CMK (cell line): ENCODE measurements at regions not wholly inside any gene's neighbourhood (a gene's known extent, or its start where the extent isn't known, plus 50 kb on each side); places are given as distances from the start of the nearest gene placed in this dataset.

ENCODE experiments used
- DNase-seq: peaks from one replicate; pipeline ENCODE4 v3.0.0-alpha.2; 2010; ENCODE audit warnings: low read depth

GRCh38 chr10:90328896-90329295 lies 528.9 kb downstream of the HTR7 start:
- no peak for DNase-seq

DNA sequence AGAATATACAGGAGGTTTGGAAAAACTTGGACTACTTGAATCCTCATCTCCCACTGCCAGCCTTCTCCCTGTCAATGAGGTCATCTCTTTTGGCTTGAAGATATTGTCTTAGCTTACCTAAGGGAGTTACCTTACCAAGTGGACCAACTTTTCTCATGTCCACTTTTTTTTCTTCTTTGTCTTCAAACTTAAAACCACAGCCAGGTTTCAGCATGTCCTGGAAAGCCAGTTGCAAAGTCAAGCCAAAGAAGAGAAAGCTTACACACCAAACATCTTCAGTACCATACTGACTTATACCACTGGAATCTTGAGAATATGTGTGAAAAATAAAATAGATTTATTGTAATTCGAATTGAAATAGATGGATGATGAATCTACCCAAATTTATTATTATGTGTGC lies 520.5 kb downstream of the HTR7 start:
- no peak for DNase-seq

DNA sequence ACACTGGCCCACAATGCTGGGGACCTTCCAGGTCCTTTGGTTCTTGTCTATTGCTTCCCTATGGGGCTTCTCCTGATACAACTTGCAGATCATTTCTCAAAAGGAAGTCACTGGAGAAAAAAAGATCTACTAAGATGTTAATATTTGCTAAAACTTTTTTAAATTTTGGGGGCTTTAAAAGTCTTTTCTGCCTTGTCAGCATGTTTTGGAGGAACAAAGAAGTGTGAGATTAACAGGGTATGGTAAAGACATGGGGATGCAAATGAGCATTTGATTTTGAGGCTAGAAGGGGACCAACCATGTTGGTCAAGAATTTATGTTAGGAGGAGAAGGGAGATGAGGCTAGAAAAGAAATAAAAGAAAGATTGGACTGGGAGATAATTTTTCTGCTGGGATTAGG lies 515.4 kb downstream of the HTR7 start:
- DNase-seq: no peak

DNA sequence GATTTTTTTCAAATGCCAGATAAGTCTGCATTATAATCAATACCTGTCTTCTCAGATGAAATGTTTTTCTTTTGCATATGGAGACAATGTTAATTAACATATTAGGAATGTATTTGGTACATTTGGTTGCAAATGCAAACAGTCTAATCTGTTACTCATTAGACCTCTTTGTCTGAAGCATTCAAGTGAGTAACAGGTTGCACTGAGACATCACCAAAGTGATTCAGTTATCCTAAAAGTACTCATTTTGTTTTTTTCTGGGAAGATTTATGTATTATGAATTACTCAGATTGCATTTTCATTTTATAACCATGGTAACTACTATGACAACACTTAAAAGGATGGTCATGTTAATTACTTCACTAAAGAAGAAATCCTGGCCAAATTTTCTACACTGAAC lies 513.6 kb downstream of the HTR7 start:
- no peak for DNase-seq

DNA sequence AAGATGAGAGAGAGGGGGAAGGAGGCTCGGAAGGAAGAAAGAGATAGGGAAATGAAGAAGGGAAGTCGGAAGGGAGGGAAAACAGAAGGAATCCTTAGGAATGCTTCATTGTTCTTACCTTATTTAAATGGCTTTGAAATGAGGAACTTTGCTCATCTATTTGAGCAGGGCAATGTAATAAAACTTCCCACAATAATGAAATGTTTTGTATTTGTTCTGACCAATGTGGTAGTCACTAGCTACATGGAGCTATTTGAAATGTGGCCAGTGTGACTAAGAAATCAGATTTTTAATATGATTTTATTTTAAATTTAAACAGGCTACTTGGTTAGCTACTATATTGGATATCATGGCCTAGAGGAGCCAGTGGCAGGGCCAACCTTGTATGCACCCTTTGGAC lies 510.6 kb downstream of the HTR7 start:
- no peak for DNase-seq

- DNase-seq: no peak
Measured at GRCh38 chr10:90350122-90350521, 507.7 kb downstream of the HTR7 start.

GRCh38 chr10:90352288-90352687 lies 505.6 kb downstream of the HTR7 start:
- DNase-seq: no peak

DNA sequence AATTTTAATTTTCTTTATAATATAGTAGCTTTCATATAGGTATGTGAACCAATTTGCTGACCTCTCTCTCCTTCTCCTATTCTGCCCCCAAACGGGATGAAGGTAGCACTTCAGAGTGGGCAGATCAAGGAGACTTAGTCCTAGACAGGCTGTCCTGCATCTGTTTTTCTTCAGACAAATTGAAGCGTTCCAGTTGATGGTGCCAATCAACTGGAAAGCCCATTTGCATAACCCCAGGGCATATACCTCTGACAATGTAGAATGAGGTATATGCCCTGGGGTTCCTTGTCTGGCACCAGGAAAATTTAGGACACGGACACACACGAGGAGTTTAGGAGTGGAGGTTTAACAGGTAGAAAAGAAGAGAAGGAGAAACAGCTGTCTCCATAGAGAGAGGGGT lies 502.9 kb downstream of the HTR7 start:
- no peak for DNase-seq

GRCh38 chr10:90363799-90364483 lies 493.9 kb downstream of the HTR7 start:
- DNase-seq: no peak

DNA sequence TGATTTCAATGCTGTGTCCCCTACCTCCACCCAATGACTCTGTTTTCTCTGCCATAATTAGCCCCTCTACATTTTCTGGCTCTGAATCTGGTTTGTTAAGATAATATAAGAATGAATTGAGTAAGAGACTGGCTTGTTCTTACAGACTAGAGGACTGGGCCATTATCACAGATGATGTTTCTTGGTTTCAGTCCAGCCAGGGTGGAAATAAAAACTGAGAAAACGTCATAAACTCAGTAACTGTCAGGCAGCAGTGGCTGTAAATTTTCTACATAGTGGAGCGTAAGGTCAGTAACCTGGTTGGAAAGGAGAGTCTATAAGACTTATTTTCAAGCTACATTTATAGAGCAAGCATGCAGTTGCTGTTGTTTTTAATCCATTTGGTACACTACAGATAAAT lies 485.4 kb downstream of the HTR7 start:
- DNase-seq: no peak

GRCh38 chr10:90373911-90374310 lies 483.9 kb downstream of the HTR7 start:
- DNase-seq: no peak

DNA sequence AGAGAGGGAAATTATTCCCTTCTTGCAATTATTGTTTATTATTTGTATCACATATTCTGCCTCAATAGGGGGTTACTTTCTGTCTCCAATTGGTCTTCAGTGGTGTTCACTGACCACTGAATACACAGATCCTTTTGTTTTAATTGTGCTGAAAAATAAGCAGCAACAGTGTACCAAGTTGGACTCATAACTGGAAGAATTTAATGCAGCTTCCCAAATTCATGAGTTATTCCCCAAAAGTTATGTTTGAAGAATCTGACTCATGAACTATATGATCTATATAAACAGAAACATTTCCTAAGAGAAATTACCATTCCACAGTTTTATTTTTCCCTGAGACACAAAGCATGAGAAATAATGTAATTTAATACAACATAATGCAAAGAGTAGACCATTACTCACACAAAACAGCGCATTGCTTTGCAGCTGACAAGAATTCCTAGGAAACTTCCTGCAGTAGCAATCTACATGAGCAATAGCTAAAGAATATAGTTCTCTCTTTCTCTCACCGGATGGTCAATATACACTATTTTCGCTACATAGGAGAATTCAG lies 479.2 kb downstream of the HTR7 start:
- no peak for DNase-seq

DNA sequence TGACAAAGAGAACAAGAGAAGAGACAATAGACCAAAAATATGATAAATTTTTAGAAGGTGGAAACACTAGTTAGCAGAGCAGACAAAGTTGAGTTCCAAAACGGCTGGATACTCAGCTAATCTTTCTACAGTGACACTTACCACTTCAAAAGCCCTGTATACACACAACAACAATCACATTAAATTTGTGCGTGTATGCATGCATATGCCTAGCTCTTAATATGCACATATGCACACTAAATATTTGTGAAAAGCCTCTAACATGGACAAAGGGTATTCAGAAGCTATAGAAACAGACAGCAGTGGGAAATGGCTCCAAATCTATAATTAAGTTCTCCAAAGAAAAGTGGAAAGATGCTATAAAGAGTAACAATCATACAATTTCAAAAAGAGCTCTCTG lies 476.4 kb downstream of the HTR7 start:
- DNase-seq: no peak

DNA sequence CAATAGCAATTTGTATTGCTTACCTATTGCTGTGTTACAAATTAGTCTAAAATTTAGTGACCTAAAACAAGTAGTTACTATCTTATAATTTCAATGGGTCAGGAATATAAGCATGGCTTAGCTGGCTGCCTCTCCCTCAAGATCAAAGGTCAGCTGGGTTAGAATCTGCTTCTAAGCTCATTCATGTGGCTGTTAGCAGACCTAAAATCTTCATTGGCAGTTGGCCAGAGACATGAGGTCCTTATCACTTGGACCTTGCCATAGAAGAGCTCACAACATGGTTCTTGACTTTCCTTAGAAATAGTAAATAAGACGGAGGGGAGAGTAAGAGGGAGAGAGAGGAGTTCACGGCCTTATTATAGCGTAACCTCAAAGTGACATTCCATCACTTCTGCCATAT lies 468.0 kb downstream of the HTR7 start:
- no peak for DNase-seq

DNA sequence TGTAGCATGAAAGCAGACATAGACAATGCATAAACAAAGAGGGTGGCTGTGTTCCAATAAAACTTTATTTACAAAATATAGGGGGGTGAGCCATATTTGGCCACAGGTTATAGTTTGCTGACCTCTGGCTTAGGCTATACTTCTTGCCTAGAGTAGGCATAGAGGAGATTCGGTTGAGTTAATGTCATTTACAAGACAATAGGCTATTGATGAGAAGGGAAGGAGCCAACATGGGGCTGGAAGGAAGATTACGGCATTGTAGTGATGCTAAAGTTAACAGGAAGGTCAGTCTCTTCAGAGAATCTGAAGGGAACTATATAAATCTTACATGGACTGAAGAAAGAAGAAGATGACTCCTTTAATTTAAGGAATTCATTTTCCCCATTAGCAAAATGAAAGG lies 463.5 kb downstream of the HTR7 start:
- no peak for DNase-seq

DNA sequence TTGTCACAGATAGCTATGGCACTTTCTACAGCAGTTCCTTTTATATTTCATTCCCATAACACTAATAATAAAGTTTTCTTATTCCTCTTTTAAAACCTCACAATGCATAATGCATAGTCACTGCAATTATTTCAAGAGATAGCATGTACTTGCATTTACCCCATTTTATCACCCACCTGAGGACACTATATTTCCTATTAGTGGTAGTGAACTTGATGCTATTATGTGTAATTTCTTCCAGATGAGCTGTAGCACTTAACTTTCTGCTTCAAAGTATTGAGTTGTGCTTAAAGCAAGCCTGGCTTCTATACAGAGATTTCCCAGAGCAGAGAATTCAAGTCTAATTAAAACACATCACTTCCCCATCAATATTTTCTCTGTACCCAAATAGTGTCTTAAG lies 461.1 kb downstream of the HTR7 start:
- DNase-seq: no peak

DNA sequence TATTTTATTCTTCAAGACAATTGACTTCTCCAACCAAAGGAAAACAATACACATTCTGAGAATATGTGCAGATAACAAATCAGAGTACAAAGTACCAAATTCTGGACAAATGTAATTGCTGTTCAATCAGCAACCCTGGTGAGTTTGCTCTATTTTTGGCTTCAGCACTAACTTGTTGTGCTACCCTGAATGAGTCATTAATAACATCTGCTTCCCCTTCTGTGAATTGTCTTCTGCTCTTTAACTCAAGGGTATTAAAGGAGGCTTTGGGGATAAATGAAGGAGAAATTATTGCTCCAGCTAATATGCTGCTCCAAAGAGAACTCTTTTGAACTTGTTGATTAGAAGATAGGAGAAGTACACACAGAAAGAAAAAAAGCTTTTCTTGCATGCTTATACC lies 459.3 kb downstream of the HTR7 start:
- DNase-seq: no peak

DNA sequence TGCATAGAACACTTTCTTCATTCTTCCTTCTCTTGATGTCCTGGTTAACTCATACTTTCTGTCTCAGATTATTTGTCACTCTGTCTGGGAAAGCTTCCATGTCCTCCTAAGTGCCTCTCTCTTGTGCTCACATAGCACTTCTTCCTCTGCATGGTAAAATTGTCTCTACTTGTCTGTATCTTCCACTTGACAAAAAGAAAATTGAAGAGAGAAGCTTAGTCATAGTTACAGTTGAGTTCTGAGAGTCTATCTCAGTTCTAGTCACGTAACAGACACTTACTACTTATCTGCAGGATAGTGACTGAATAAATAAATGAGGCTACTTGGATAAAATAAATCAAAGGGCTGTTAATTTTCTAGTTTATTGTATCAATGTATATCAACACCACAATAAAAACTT lies 458.1 kb downstream of the HTR7 start:
- no peak for DNase-seq

DNA sequence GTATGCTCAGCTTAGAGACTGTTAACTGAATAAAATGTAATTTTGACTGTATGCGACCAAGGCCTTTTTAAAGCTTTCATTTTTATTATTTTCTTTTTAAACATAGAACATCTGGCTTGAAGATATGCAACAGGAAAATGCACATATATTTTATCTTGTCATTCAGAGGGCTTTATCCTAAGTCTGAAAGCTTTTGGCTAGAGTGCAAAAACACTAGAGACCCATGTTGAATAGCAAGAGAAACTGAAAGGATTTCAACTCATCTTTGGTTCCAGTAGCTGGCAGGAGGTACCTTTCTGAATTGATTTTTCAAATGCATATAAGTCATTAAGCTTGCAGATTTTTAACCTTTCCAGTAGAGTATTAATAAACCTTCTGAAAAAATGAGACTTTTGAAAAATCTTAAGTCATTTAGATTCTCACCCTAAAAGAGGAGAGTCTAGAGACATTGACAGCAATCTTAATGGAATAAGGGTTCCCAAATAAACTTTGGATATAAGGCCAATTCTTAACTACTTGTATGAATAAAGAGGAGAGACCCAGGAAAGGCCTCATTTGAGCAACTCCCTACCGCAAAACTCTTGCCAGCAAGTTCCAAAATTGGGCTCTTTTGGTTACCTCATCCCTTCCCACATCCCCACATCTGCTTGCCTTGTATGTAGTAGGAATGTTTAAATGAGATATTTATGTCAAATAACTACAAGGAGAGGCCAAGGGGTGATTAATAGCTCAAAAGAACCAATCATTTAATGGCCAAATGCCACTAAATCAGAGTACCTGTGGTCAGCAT lies 454.4 kb downstream of the HTR7 start:
- no peak for DNase-seq

GRCh38 chr10:90407131-90407530 lies 450.7 kb downstream of the HTR7 start:
- DNase-seq: no peak

DNA sequence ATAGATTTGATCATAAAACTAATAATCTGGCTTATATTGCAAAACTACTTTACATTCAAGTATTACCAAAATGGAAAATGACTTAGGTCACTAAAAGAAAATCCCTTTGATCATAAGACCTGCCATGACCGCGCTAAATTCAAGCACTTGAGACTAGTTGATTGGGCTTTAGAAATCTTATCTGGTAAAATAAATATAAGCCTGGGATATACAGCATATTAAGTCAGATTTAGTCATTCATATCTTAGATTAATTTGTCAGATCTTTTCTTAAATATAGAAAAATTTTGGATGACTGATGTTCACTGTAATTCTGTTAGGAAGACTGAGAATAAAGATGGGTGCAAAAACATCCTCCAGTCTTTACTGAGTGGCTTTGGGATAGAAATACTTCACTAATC lies 450.0 kb downstream of the HTR7 start:
- DNase-seq: no peak

- DNase-seq: no peak
Measured at GRCh38 chr10:90412582-90412981, 445.3 kb downstream of the HTR7 start.

DNA sequence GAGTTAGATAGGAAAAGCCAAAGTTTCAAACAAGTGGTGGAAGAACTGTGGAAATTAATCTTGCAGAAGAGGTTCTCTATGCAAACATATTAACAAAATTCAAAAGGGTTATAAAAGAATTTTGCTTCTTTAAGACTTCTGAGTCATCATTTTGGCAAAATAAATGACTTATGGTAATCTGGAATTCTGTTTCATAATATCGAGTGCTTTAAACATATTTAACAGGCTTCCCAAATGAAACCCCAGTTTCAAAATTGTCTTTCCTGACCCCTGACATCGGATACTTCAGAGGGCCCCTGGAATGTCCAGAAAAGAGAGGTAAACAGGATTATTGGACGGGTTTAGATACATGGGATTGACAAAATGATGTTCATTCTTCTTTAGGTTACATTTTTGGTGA lies 444.6 kb downstream of the HTR7 start:
- no peak for DNase-seq

DNA sequence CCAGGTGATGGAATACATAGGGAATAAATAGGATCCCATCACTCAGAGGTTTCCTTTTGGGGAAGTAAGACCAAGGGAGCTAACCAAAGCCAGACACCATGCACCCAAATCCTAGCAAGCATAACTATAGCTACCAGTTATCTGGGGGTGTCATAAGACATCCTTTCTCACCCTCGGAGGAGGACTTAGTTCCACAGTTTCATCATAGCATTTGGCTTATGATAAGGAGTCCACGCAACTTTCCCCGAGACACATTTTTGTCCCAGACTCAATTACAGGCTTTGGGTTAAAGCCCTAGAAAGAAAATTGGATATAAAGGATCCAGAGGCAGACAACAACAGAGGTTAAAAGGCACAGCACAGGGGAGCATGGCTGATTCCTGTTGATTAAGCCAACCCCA lies 442.9 kb downstream of the HTR7 start:
- DNase-seq: no peak
